ENCODE measurements at regions not wholly inside any gene's neighbourhood (a gene's known extent, or its start where the extent isn't known, plus 50 kb on each side); places are given as distances from the start of the nearest gene placed in this dataset.

DNA sequence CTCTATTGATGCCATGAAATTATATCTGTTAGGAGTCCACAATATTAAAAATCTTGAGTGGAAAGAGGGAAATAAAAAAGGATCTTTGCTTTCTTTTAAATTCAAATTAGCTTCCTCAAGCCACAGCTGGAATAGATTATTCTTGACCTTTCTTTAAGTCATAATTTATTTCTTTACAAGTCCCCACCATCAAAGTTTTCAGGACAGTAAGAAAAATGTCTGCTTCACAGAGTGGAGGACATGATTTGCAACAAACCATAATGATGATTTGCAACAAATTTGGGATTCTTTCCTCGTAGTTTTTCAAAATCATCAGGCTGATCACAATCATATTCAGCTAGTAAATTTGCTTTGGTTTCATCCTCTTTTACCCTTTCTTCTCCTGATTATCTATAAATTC is 301.8 kb upstream of the NRIP1 start:
- Mint-ChIP-seq H3K36me3 (ENCODE audit: low read depth, unreplicated experiment) (peaks cover 2% of the 10 kb centered on the region), H3K27ac (ENCODE audit: unreplicated experiment) (no peak overlapping the region), H3K27me3 (ENCODE audit: low read depth, unreplicated experiment) (no peaks in the 10 kb centered on the region), H3K4me1 (ENCODE audit: low read depth, unreplicated experiment) (no peaks in the 10 kb centered on the region), H3K9me3 (ENCODE audit: unreplicated experiment) (peaks cover 3% of the 10 kb centered on the region), H3K4me3 (ENCODE audit: unreplicated experiment) (no peak overlapping the region)
- H2AFZ ChIP-seq (ENCODE audit: low read depth, low read length), result no peak overlapping the region
- no peaks in the 10 kb centered on the region for H3K27me3 ChIP-seq (ENCODE audit: insufficient read depth, low read length)
- H3K4me1 ChIP-seq (ENCODE audit: insufficient read depth, low read length), result no peaks in the 10 kb centered on the region
- H3K4me2 ChIP-seq (ENCODE audit: low read length), result no peak overlapping the region
- H3K27ac ChIP-seq (ENCODE audit: low read depth, low read length), result no peak overlapping the region
- H3K9ac ChIP-seq (ENCODE audit: low read length), result no peak overlapping the region
- no peaks in the 10 kb centered on the region for H3K79me2 ChIP-seq (ENCODE audit: insufficient read depth, low read length)
- FAIRE-seq (no peak), DNase-seq (ENCODE audit: low read depth) (no peak)
- no peaks in the 10 kb centered on the region for H3K36me3 ChIP-seq (ENCODE audit: insufficient read depth, low read length)
- no peaks in the 10 kb centered on the region for H4K20me1 ChIP-seq (ENCODE audit: insufficient read depth, low read length)
- H3K9me3 ChIP-seq (ENCODE audit: insufficient read depth, low read depth, low read length), result no peaks in the 10 kb centered on the region
- no peak for TF ChIP-seq EZH2 (IDR thresholded peaks at IDR 0.05; ENCODE audit: insufficient read depth, low read length)
- TF ChIP-seq, protein P1, sequence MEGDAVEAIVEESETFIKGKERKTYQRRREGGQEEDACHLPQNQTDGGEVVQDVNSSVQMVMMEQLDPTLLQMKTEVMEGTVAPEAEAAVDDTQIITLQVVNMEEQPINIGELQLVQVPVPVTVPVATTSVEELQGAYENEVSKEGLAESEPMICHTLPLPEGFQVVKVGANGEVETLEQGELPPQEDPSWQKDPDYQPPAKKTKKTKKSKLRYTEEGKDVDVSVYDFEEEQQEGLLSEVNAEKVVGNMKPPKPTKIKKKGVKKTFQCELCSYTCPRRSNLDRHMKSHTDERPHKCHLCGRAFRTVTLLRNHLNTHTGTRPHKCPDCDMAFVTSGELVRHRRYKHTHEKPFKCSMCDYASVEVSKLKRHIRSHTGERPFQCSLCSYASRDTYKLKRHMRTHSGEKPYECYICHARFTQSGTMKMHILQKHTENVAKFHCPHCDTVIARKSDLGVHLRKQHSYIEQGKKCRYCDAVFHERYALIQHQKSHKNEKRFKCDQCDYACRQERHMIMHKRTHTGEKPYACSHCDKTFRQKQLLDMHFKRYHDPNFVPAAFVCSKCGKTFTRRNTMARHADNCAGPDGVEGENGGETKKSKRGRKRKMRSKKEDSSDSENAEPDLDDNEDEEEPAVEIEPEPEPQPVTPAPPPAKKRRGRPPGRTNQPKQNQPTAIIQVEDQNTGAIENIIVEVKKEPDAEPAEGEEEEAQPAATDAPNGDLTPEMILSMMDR (IDR thresholded peaks at IDR 0.05; ENCODE audit: insufficient read depth, low read depth, low read length), result no peak
- H3K4me3 ChIP-seq (ENCODE audit: insufficient read depth, low read depth, low read length), result no peak overlapping the region

DNA sequence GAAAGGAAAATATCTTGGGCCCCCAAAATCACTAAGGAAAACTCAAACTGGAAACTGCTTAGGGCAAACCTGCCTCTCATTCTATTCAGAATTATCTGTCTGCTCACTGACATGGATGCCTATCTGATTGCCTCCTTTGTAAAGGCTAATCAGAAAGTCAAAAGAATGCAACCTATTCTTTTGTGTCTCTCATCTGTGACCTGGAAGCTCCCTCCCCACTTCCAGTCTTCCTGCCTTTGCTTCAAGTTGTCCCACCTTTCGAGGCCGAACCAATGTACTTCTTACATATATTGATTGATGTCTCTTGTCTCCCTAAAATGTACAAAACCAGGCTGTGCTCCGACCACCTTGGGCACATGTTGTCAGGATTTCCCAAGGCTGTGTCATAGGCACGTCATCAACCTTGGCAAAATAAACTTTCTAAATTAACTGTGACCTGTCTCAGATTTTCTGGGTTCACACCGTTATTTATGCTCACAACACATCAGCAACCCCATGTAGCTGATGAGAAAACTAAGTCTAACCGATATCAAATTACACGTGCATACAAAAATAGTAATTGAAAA is 302.3 kb upstream of the NRIP1 start:
- no peak for TF ChIP-seq EZH2 (IDR thresholded peaks at IDR 0.05; ENCODE audit: insufficient read depth, low read length)
- TF ChIP-seq, protein P1 (IDR thresholded peaks at IDR 0.05; ENCODE audit: insufficient read depth, low read depth, low read length), result no peak

DNA sequence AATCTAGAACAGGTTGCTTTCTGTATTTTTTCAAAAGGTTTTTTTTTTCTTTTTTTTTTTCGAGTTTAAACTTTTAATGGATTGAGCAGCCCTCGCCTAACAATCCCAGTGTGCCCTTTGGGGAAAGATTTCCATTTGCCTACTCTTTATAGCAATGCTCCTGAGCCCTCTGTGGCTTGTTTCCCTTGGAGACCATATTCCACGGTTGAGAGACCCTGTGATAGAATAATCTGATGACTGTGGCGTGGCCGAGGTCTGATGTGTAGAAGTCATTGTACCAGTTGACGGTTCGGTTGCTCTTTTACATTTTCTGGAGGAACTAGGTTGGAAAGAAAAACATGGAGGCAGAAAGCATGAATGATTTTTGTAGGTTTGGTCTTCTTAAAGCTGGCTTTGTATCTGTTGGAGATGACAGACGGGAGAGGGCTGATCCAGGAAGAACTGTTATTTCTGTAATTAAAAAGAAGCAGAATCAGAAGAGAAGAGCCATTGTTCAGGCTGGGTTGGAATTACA is 305.7 kb upstream of the NRIP1 start:
- Mint-ChIP-seq H3K36me3 (ENCODE audit: low read depth, unreplicated experiment) (peaks cover 2% of the 10 kb centered on the region), H3K4me3 (ENCODE audit: unreplicated experiment) (no peak overlapping the region), H3K27me3 (ENCODE audit: low read depth, unreplicated experiment) (no peaks in the 10 kb centered on the region), H3K27ac (ENCODE audit: unreplicated experiment) (no peak overlapping the region), H3K9me3 (ENCODE audit: unreplicated experiment) (peaks cover 3% of the 10 kb centered on the region), H3K4me1 (ENCODE audit: low read depth, unreplicated experiment) (no peaks in the 10 kb centered on the region)
- no peak overlapping the region for H3K27ac ChIP-seq (ENCODE audit: low read depth, low read length)
- H4K20me1 ChIP-seq (ENCODE audit: insufficient read depth, low read length), result no peaks in the 10 kb centered on the region
- no peak overlapping the region for H3K4me2 ChIP-seq (ENCODE audit: low read length)
- H3K4me3 ChIP-seq (ENCODE audit: insufficient read depth, low read depth, low read length), result no peak overlapping the region
- no peaks in the 10 kb centered on the region for H3K9me3 ChIP-seq (ENCODE audit: insufficient read depth, low read depth, low read length)
- no peak for TF ChIP-seq EZH2 (IDR thresholded peaks at IDR 0.05; ENCODE audit: insufficient read depth, low read length)
- TF ChIP-seq, protein P1 (IDR thresholded peaks at IDR 0.05; ENCODE audit: insufficient read depth, low read depth, low read length), result no peak
- FAIRE-seq (no peak), DNase-seq (ENCODE audit: low read depth) (no peak)
- H2AFZ ChIP-seq (ENCODE audit: low read depth, low read length), result no peak overlapping the region
- no peaks in the 10 kb centered on the region for H3K79me2 ChIP-seq (ENCODE audit: insufficient read depth, low read length)
- no peaks in the 10 kb centered on the region for H3K36me3 ChIP-seq (ENCODE audit: insufficient read depth, low read length)
- no peaks in the 10 kb centered on the region for H3K27me3 ChIP-seq (ENCODE audit: insufficient read depth, low read length)
- H3K9ac ChIP-seq (ENCODE audit: low read length), result no peak overlapping the region
- H3K4me1 ChIP-seq (ENCODE audit: insufficient read depth, low read length), result no peaks in the 10 kb centered on the region

More for the DNA sequence above, 302.3 kb upstream of the NRIP1 start:
- H3K9ac ChIP-seq (ENCODE audit: low read length), result no peak overlapping the region
- Mint-ChIP-seq H3K4me3 (ENCODE audit: unreplicated experiment) (no peak overlapping the region), H3K36me3 (ENCODE audit: low read depth, unreplicated experiment) (peaks cover 2% of the 10 kb centered on the region), H3K9me3 (ENCODE audit: unreplicated experiment) (peaks cover 3% of the 10 kb centered on the region), H3K27ac (ENCODE audit: unreplicated experiment) (no peak overlapping the region), H3K4me1 (ENCODE audit: low read depth, unreplicated experiment) (no peaks in the 10 kb centered on the region), H3K27me3 (ENCODE audit: low read depth, unreplicated experiment) (no peaks in the 10 kb centered on the region)
- H3K27me3 ChIP-seq (ENCODE audit: insufficient read depth, low read length), result no peaks in the 10 kb centered on the region
- no peaks in the 10 kb centered on the region for H3K79me2 ChIP-seq (ENCODE audit: insufficient read depth, low read length)
- no peaks in the 10 kb centered on the region for H4K20me1 ChIP-seq (ENCODE audit: insufficient read depth, low read length)
- H3K36me3 ChIP-seq (ENCODE audit: insufficient read depth, low read length), result no peaks in the 10 kb centered on the region
- H3K4me3 ChIP-seq (ENCODE audit: insufficient read depth, low read depth, low read length), result no peak overlapping the region
- no peak for FAIRE-seq
- no peak overlapping the region for H3K27ac ChIP-seq (ENCODE audit: low read depth, low read length)
- H2AFZ ChIP-seq (ENCODE audit: low read depth, low read length), result no peak overlapping the region
- no peaks in the 10 kb centered on the region for H3K9me3 ChIP-seq (ENCODE audit: insufficient read depth, low read depth, low read length)
- H3K4me1 ChIP-seq (ENCODE audit: insufficient read depth, low read length), result no peaks in the 10 kb centered on the region
- DNase-seq (ENCODE audit: low read depth), result no peak
- H3K4me2 ChIP-seq (ENCODE audit: low read length), result no peak overlapping the region

Data from astrocyte (in vitro differentiated cells and primary cell).